ENCODE measurements at regions not wholly inside any gene's neighbourhood (a gene's known extent, or its start where the extent isn't known, plus 50 kb on each side); places are given as distances from the start of the nearest gene placed in this dataset.

DNA sequence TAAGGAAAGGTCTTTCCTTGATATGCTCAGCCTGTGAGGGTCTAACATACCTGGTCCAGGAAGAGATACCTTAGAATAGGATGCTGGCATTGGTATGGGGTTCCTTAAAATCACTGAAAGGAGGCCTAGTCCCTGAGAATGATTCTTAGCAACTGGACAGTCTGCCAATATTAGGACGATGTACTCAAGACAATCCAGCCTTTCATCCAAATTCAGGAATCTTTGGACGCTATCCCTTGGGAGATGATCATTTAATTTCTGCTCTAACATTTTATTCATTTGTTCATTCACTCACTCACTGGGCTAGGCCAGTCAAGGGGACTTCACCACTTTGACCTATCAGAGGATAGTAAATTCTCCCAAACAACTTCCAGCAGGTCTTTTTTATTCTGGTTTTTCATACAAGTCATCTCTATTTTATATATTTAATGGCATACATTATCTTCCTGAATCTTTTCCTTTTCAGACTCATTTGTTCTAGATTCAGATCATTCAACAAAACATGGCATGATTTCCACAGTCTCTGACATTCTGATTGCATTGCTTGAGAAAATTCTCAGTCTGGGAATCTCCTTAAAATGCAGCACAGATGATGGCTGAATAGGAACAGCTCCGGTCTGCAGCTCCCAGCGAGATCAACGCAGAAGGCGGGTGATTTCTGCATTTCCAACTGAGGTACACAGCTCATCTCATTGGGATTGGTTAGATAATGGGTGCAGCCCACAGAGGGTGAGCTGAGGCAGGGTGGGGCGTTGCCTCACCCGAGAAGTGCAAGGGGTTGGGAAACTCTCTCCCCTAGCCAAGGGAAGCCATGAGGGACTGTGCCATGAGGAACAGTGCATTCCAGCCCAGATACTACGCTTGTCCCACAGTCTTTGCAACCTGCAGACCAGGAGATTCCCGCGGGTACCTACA is 118.0 kb upstream of the PRICKLE1 start:
- Histone ChIP-seq H4K8ac (ENCODE audit: low read depth, low read length) (no peak overlapping the region), H2BK12ac (ENCODE audit: low read length) (no peak overlapping the region), H3K36me3 (ENCODE audit: control insufficient read depth in 1 of 2, insufficient read depth in 2 of 2, low read length in 2 of 2) (no peaks in the 10 kb centered on the region), H3K4me2 (ENCODE audit: low read length) (no peak overlapping the region), H3K27ac (ENCODE audit: low read depth, low read length) (no peak overlapping the region), H4K12ac (ENCODE audit: low read depth, low read length) (no peak overlapping the region), H3K23ac (ENCODE audit: low read length) (no peak overlapping the region), H3K27me3 (ENCODE audit: insufficient read depth, low read length) (no peaks in the 10 kb centered on the region), H2BK120ac (ENCODE audit: insufficient read depth, low read length, poor library complexity) (no peak overlapping the region), H2AK5ac (ENCODE audit: low read length) (no peak overlapping the region), H3K4ac (ENCODE audit: low read depth, low read length) (no peak overlapping the region), H2BK5ac (ENCODE audit: low read depth, low read length, poor library complexity) (no peak overlapping the region), H3K79me2 (ENCODE audit: control insufficient read depth, insufficient read depth, low read length, poor library complexity) (no peaks in the 10 kb centered on the region), H3K79me1 (ENCODE audit: low read length) (no peaks in the 10 kb centered on the region), H3K9ac (ENCODE audit: low read length) (no peak overlapping the region), H2AFZ (ENCODE audit: insufficient read depth, low read length, poor library complexity) (no peak overlapping the region), H3K4me3 (ENCODE audit: low read depth, low read length) (no peak overlapping the region), H3K14ac (ENCODE audit: low read length) (no peak overlapping the region), H3K18ac (ENCODE audit: low read length) (no peak overlapping the region), H3K4me1 (ENCODE audit: control insufficient read depth in 1 of 2, insufficient read depth in 2 of 2, low read length in 2 of 2) (peaks cover 0 to 9% of the 10 kb centered on the region in 2 experiments), H3K9me3 (ENCODE audit: insufficient read depth, low read depth, low read length) (no peaks in the 10 kb centered on the region), H4K91ac (ENCODE audit: low read depth, low read length) (no peak overlapping the region)
- DNase-seq = no peak
- no CpG with 5 or more reads among the region's 11 CpGs for WGBS (ENCODE audit: extremely low coverage, insufficient coverage, insufficient read length)

DNA sequence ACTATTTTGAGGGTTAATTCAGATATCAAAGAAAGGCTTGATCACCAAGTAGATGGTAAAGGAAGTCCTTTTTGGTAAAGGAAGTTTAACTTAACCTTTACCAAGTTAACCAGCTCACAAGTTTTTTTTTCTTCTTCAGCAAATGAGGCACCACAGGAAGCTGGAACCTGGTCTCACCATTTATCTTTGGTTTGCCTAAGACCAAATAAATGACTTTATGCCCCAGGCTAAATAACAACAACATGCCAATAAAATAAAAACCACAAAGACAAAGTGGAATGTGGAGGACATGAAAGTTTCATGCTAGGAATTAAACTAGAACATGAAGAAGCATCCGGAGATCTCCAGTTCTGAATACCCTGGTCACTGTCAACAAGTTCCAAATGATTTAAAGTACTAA is 116.8 kb upstream of the PRICKLE1 start:
- Histone ChIP-seq H3K36me3 (ENCODE audit: control insufficient read depth in 1 of 2, insufficient read depth in 2 of 2, low read length in 2 of 2) (no peaks in the 10 kb centered on the region), H2AFZ (ENCODE audit: insufficient read depth, low read length, poor library complexity) (no peak overlapping the region), H3K4me1 (ENCODE audit: control insufficient read depth in 1 of 2, insufficient read depth in 2 of 2, low read length in 2 of 2) (peaks cover 0 to 9% of the 10 kb centered on the region in 2 experiments), H3K18ac (ENCODE audit: low read length) (no peak overlapping the region), H3K9ac (ENCODE audit: low read length) (no peak overlapping the region), H3K79me1 (ENCODE audit: low read length) (no peaks in the 10 kb centered on the region), H3K23ac (ENCODE audit: low read length) (no peak overlapping the region), H3K79me2 (ENCODE audit: control insufficient read depth, insufficient read depth, low read length, poor library complexity) (no peaks in the 10 kb centered on the region), H2BK120ac (ENCODE audit: insufficient read depth, low read length, poor library complexity) (no peak overlapping the region), H3K9me3 (ENCODE audit: insufficient read depth, low read depth, low read length) (no peaks in the 10 kb centered on the region), H3K4me3 (ENCODE audit: low read depth, low read length) (no peak overlapping the region), H3K14ac (ENCODE audit: low read length) (no peak overlapping the region), H2AK5ac (ENCODE audit: low read length) (no peak overlapping the region), H4K12ac (ENCODE audit: low read depth, low read length) (no peak overlapping the region), H4K91ac (ENCODE audit: low read depth, low read length) (no peak overlapping the region), H3K27me3 (ENCODE audit: insufficient read depth, low read length) (no peaks in the 10 kb centered on the region), H3K4ac (ENCODE audit: low read depth, low read length) (no peak overlapping the region), H4K8ac (ENCODE audit: low read depth, low read length) (no peak overlapping the region), H2BK12ac (ENCODE audit: low read length) (no peak overlapping the region), H3K27ac (ENCODE audit: low read depth, low read length) (no peak overlapping the region), H3K4me2 (ENCODE audit: low read length) (no peak overlapping the region), H2BK5ac (ENCODE audit: low read depth, low read length, poor library complexity) (no peak overlapping the region)
- DNase-seq = no peak
- WGBS (ENCODE audit: extremely low coverage, insufficient coverage, insufficient read length) = no CpG with 5 or more reads among the region's 1 CpG

DNA sequence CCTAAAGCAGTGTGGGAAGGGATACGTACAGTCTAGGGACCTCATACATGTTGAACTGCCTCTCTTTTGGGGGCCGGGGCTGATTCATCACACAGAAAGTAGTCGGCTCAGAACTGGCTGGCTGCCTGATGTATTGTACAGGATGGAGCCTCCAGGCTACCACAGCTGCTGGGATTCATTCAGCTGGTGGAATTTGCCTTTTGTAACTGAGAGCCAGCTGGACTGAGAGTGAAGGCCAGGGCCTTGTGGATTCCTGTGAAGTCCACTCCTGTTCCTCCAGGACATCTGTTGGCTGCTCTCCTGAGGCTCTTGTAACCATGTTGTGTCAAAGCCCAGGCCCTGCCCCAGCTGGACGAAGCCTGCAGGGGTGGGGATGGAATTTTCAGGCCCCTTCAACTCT is 116.3 kb upstream of the PRICKLE1 start:
- Histone ChIP-seq H2AK5ac (ENCODE audit: low read length) (no peak overlapping the region), H3K27me3 (ENCODE audit: insufficient read depth, low read length) (no peaks in the 10 kb centered on the region), H4K12ac (ENCODE audit: low read depth, low read length) (no peak overlapping the region), H2BK12ac (ENCODE audit: low read length) (no peak overlapping the region), H3K4ac (ENCODE audit: low read depth, low read length) (no peak overlapping the region), H3K18ac (ENCODE audit: low read length) (no peak overlapping the region), H3K23ac (ENCODE audit: low read length) (no peak overlapping the region), H3K9ac (ENCODE audit: low read length) (no peak overlapping the region), H3K14ac (ENCODE audit: low read length) (no peak overlapping the region), H4K91ac (ENCODE audit: low read depth, low read length) (no peak overlapping the region), H3K79me2 (ENCODE audit: control insufficient read depth, insufficient read depth, low read length, poor library complexity) (no peaks in the 10 kb centered on the region), H3K9me3 (ENCODE audit: insufficient read depth, low read depth, low read length) (no peaks in the 10 kb centered on the region), H3K27ac (ENCODE audit: low read depth, low read length) (no peak overlapping the region), H3K36me3 (ENCODE audit: control insufficient read depth in 1 of 2, insufficient read depth in 2 of 2, low read length in 2 of 2) (no peaks in the 10 kb centered on the region), H4K8ac (ENCODE audit: low read depth, low read length) (no peak overlapping the region), H3K4me2 (ENCODE audit: low read length) (no peak overlapping the region), H2BK120ac (ENCODE audit: insufficient read depth, low read length, poor library complexity) (no peak overlapping the region), H2BK5ac (ENCODE audit: low read depth, low read length, poor library complexity) (no peak overlapping the region), H3K4me3 (ENCODE audit: low read depth, low read length) (no peak overlapping the region), H2AFZ (ENCODE audit: insufficient read depth, low read length, poor library complexity) (no peak overlapping the region), H3K79me1 (ENCODE audit: low read length) (no peaks in the 10 kb centered on the region), H3K4me1 (ENCODE audit: control insufficient read depth in 1 of 2, insufficient read depth in 2 of 2, low read length in 2 of 2) (peaks cover 0 to 9% of the 10 kb centered on the region in 2 experiments)
- no CpG with 5 or more reads among the region's 4 CpGs for WGBS (ENCODE audit: extremely low coverage, insufficient coverage, insufficient read length)
- DNase-seq = no peak

DNA sequence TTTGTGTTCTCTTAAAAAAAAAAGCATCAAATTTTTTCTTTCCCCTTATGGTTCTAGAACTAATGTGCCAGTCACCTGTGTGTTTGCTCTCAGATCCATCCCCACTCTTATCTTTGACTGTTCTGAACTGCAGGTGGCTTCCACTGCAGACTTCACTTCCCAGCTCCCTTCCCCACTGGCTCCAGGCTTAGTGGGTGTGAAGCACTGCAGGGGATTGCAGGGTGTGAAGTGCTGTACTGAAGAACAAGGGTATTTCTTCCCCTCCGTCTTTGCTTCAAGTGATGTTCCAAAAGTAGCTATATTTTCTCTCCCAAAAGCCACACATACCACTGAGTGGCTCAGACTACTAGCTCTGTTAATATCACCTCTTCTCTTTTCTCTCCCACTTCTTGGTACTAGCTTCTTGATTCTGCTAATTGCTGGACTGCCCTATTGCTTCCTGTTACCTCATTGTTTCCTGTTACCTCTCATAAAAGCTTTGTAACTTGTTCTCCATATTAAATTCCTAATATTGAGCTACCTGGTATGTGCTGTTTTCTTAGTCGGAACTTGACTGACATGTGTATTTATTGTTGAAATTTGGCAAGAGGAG is 115.4 kb upstream of the PRICKLE1 start:
- Histone ChIP-seq H3K23ac (ENCODE audit: low read length) (no peak overlapping the region), H4K8ac (ENCODE audit: low read depth, low read length) (no peak overlapping the region), H2AFZ (ENCODE audit: insufficient read depth, low read length, poor library complexity) (no peak overlapping the region), H2BK5ac (ENCODE audit: low read depth, low read length, poor library complexity) (no peak overlapping the region), H2AK5ac (ENCODE audit: low read length) (no peak overlapping the region), H3K4me2 (ENCODE audit: low read length) (no peak overlapping the region), H3K27ac (ENCODE audit: low read depth, low read length) (no peak overlapping the region), H3K4me1 (ENCODE audit: control insufficient read depth in 1 of 2, insufficient read depth in 2 of 2, low read length in 2 of 2) (peaks cover 0 to 9% of the 10 kb centered on the region in 2 experiments), H3K18ac (ENCODE audit: low read length) (no peak overlapping the region), H3K4ac (ENCODE audit: low read depth, low read length) (no peak overlapping the region), H3K14ac (ENCODE audit: low read length) (no peak overlapping the region), H3K9me3 (ENCODE audit: insufficient read depth, low read depth, low read length) (no peaks in the 10 kb centered on the region), H2BK120ac (ENCODE audit: insufficient read depth, low read length, poor library complexity) (no peak overlapping the region), H3K79me2 (ENCODE audit: control insufficient read depth, insufficient read depth, low read length, poor library complexity) (no peaks in the 10 kb centered on the region), H2BK12ac (ENCODE audit: low read length) (no peak overlapping the region), H3K36me3 (ENCODE audit: control insufficient read depth in 1 of 2, insufficient read depth in 2 of 2, low read length in 2 of 2) (no peaks in the 10 kb centered on the region), H3K27me3 (ENCODE audit: insufficient read depth, low read length) (no peaks in the 10 kb centered on the region), H4K12ac (ENCODE audit: low read depth, low read length) (no peak overlapping the region), H3K9ac (ENCODE audit: low read length) (no peak overlapping the region), H3K4me3 (ENCODE audit: low read depth, low read length) (no peak overlapping the region), H3K79me1 (ENCODE audit: low read length) (no peaks in the 10 kb centered on the region), H4K91ac (ENCODE audit: low read depth, low read length) (no peak overlapping the region)
- DNase-seq = no peak
- WGBS (ENCODE audit: extremely low coverage, insufficient coverage, insufficient read length) = no CpG with 5 or more reads among the region's 2 CpGs

Data from trophoblast cell (in vitro differentiated cells and primary cell).